Stimulated activated CD4-positive, alpha-beta T cell treated with anti-CD3 and anti-CD28 coated beads, Interleukin-2, amount 100 ng/mL, for 24 hours (primary cell): ENCODE measurements at regions not wholly inside any gene's neighbourhood (a gene's known extent, or its start where the extent isn't known, plus 50 kb on each side); places are given as distances from the start of the nearest gene placed in this dataset.

Experiments
- DNase-seq, 2 donors: peaks; one replicate each; pipeline ENCODE4 v3.0.0-alpha.2; 2020

GRCh38 chr4:153142700-153143438, 61.4 kb upstream of the TRIM2 start:
- peak; percentile 51 to 55 for DNase-seq

- DNase-seq, result no peak
These were observed 60.5 kb upstream of the TRIM2 start for GRCh38 chr4:153143527-153144348.

- no peak for DNase-seq
These were observed 58.2 kb upstream of the TRIM2 start for GRCh38 chr4:153146031-153146430.

- no peak for DNase-seq
These were observed 57.3 kb upstream of the TRIM2 start for GRCh38 chr4:153146961-153147360.

GRCh38 chr4:153148791-153149190, 55.5 kb upstream of the TRIM2 start:
- DNase-seq, result no peak

GRCh38 chr4:153151535-153152455, 52.4 kb upstream of the TRIM2 start:
- DNase-seq, result peak; percentile 43 to 57

GRCh38 chr4:153152501-153153338, 51.5 kb upstream of the TRIM2 start:
- DNase-seq, result peak; percentile 78 to 83

GRCh38 chr4:153153339-153153871, 50.8 kb upstream of the TRIM2 start:
- peak; percentile 68 to 80 for DNase-seq

GRCh38 chr4:153154007-153154975, 50.0 kb upstream of the TRIM2 start:
- peak in 1 of 2 donors; percentile 8 for DNase-seq
